D721Med (cell line): ENCODE measurements at regions not wholly inside any gene's neighbourhood (a gene's known extent, or its start where the extent isn't known, plus 50 kb on each side); places are given as distances from the start of the nearest gene placed in this dataset.

Source experiments
- DNase-seq: peaks from one replicate; pipeline ENCODE4 v3.0.0; 2011; ENCODE audit warnings: low spot score; ENCODE audit not compliant: insufficient read length
- FAIRE-seq: peaks from 2 replicates; lab custom pipeline; 2011; peaks lifted over from hg19 to GRCh38; lab: Jason Lieb, UNC
- CTCF ChIP-seq: IDR thresholded peaks from 2 replicates; pipeline ENCODE4 v1.5.1; 2012; ENCODE audit warnings: mild to moderate bottlenecking, control low read depth; ENCODE audit not compliant: insufficient read depth; ENCODE audit errors: missing control alignments

GRCh38 chr11:19307498-19307897 is 66.8 kb upstream of the E2F8 start:
- no peak for TF ChIP-seq CTCF
- no peak for DNase-seq
- no peak for FAIRE-seq

GRCh38 chr11:19306179-19306944 is 65.6 kb upstream of the E2F8 start:
- FAIRE-seq (no peak), DNase-seq (no peak)
- TF ChIP-seq CTCF, result no peak

- FAIRE-seq (no peak), DNase-seq (no peak)
- TF ChIP-seq CTCF, result no peak
Measured at GRCh38 chr11:19301361-19301760, 60.6 kb upstream of the E2F8 start.

- no peak for TF ChIP-seq CTCF
- DNase-seq (no peak), FAIRE-seq (no peak)
Measured at GRCh38 chr11:19294444-19294843, 53.7 kb upstream of the E2F8 start.

- DNase-seq, result no peak
- no peak for TF ChIP-seq CTCF
- no peak for FAIRE-seq
Measured at GRCh38 chr11:19291064-19291463, 50.3 kb upstream of the E2F8 start.
